AG04449 (cell line): ENCODE measurements at regions not wholly inside any gene's neighbourhood (a gene's known extent, or its start where the extent isn't known, plus 50 kb on each side); places are given as distances from the start of the nearest gene placed in this dataset.

Source experiments
- CTCF ChIA-PET: fragments of 350-600 bp; formaldehyde crosslinking; extraction: SDS; loops from one replicate; lab custom pipeline; 2021; ENCODE audit warnings: antibody characterized with exemption; lab: Yijun Ruan, JAX
- POLR2A ChIA-PET: fragments of 400-600, 350-600 bp; formaldehyde crosslinking; extraction: SDS; loops from one replicate; lab custom pipeline; 2020; ENCODE audit warnings: antibody characterized with exemption, inconsistent platforms; lab: Yijun Ruan, JAX
- DNase-seq: peaks from one replicate; pipeline ENCODE4 v3.0.0-alpha.2; 2010; ENCODE audit warnings: low read depth, low spot score
- H3K4me3 ChIP-seq: 2 replicates; pipeline ENCODE4 v1.5.1; 2011; ENCODE audit warnings: low read depth, mild to moderate bottlenecking, control low read depth, low read length
- CTCF ChIP-seq: IDR thresholded peaks from one replicate; pipeline ENCODE4 v1.5.1; 2011; ENCODE audit warnings: mild to moderate bottlenecking, moderate library complexity, low read length, control low read depth, inconsistent platforms; ENCODE audit not compliant: insufficient read depth; ENCODE audit errors: missing control alignments

GRCh38 chr9:117882171-117882570, 178.0 kb downstream of the TLR4 start:
- TF ChIP-seq CTCF = no peak
- ChIA-PET CTCF (no interaction called here), POLR2A (no interaction called here)
- H3K4me3 ChIP-seq = no peak overlapping the region
- no peak for DNase-seq

- TF ChIP-seq CTCF = no peak
- no peak overlapping the region for H3K4me3 ChIP-seq
- POLR2A ChIA-PET = no interaction called here
- no peak for DNase-seq
- CTCF ChIA-PET = no interaction called here
These were observed 182.4 kb downstream of the TLR4 start for GRCh38 chr9:117886616-117887015.

- TF ChIP-seq CTCF = no peak
- no peak overlapping the region for H3K4me3 ChIP-seq
- no peak for DNase-seq
- ChIA-PET POLR2A (no interaction called here), CTCF (no interaction called here)
These were observed 183.2 kb downstream of the TLR4 start for GRCh38 chr9:117887383-117887782.

GRCh38 chr9:117887941-117888340, 183.7 kb downstream of the TLR4 start:
- CTCF ChIA-PET = no interaction called here
- no peak for DNase-seq
- H3K4me3 ChIP-seq = no peak overlapping the region
- POLR2A ChIA-PET = no interaction called here
- TF ChIP-seq CTCF = no peak

- no peak for DNase-seq
- TF ChIP-seq CTCF = no peak
- ChIA-PET CTCF (no interaction called here), POLR2A (no interaction called here)
- H3K4me3 ChIP-seq = no peak overlapping the region
These were observed 199.2 kb downstream of the TLR4 start for GRCh38 chr9:117903453-117903852.

- CTCF ChIA-PET = no interaction called here
These were observed 202.6 kb downstream of the TLR4 start for GRCh38 chr9:117906763-117907162.

More at GRCh38 chr9:117906763-117907162, 202.6 kb downstream of the TLR4 start:
- no peak for DNase-seq
- POLR2A ChIA-PET = interaction anchor here (0.6 kb wide), 1 partner anchor 527 kb away, joined by 7 read pairs; no protein-coding TSS in a partner anchor
- no peak for TF ChIP-seq CTCF
- no peak overlapping the region for H3K4me3 ChIP-seq
